Upper lobe of left lung (tissue), 6 donors: ENCODE measurements at regions not wholly inside any gene's neighbourhood (a gene's known extent, or its start where the extent isn't known, plus 50 kb on each side); places are given as distances from the start of the nearest gene placed in this dataset.

Experiments
- ATAC-seq, 2 donors: fragments of 200-7000 bp; cut with Tn5 transposase; one replicate each; pipeline ENCODE4 v1.9.1; 2022; ENCODE audit warnings: mild to moderate bottlenecking in 2 of 2, moderate library complexity in 2 of 2; ENCODE audit not compliant: low FRiP score in 2 of 2
- DNase-seq, 2 donors: peaks; one replicate each; pipeline ENCODE4 v3.0.0-alpha.2; 2019 to 2020
- H3K27ac ChIP-seq, 4 donors: fragments of 200-600 bp; sonication (generic); one replicate each; pipeline ENCODE4 v1.5.1; 2016 to 2019
- H3K27me3 ChIP-seq, 4 donors: fragments of 200-600 bp; sonication (generic); one replicate each; pipeline ENCODE4 v1.5.1; 2017 to 2019
- H3K36me3 ChIP-seq, 4 donors: fragments of 200-600 bp; sonication (generic); one replicate each; pipeline ENCODE4 v1.5.1; 2016 to 2019
- H3K4me1 ChIP-seq, 4 donors: fragments of 200-600 bp; sonication (generic); one replicate each; pipeline ENCODE4 v1.5.1; 2018 to 2019
- H3K4me3 ChIP-seq, 4 donors: fragments of 200-600 bp; sonication (generic); one replicate each; pipeline ENCODE4 v1.5.1; 2017 to 2019; ENCODE audit warnings: mild to moderate bottlenecking in 2 of 4, moderate library complexity in 1 of 4
- H3K9me3 ChIP-seq, 4 donors: fragments of 200-600 bp; sonication (generic); one replicate each; pipeline ENCODE4 v1.5.1; 2018 to 2019
- CTCF ChIP-seq, 6 experiments: fragments of 450-650 bp in 4 of 6; fragments of 200-600 bp in 2 of 6; sonication (generic) in 2 of 6; IDR thresholded peaks; one replicate each; pipeline ENCODE4 v1.5.1; 2016 to 2019; ENCODE audit warnings: antibody characterized with exemption in 6 of 6
- EP300 ChIP-seq, 4 donors: sonication (generic); formaldehyde crosslinking; IDR thresholded peaks; one replicate each; pipeline ENCODE4 v1.5.1; 2017; ENCODE audit warnings: antibody characterized with exemption in 4 of 4, control low read depth in 2 of 4
- POLR2A ChIP-seq, 4 donors: fragments of 450-650 bp; IDR thresholded peaks; one replicate each; pipeline ENCODE4 v1.5.1; 2016 to 2017; ENCODE audit warnings: antibody characterized with exemption in 4 of 4, mild to moderate bottlenecking in 2 of 4
- POLR2AphosphoS5 ChIP-seq, 2 donors: sonication (generic); formaldehyde crosslinking; IDR thresholded peaks; one replicate each; pipeline ENCODE4 v1.5.1; 2017; ENCODE audit warnings: antibody characterized with exemption in 2 of 2
- WGBS, 2 donors: methylation state at CpG; one replicate each; pipeline ENCODE4 v1.1.5; 2017 to 2018; 5-methylcytosine and 5-hydroxymethylcytosine counted together
- donor health status: DM: no; HTN: no; CAD: no; lungs with moderate emphysema.
- donor health status: DM: no; HTN: yes; CAD: no; lungs with severe emphysema.

- Histone ChIP-seq H3K36me3 (no peaks in the 10 kb centered on the region), H3K4me1 (no peaks in the 10 kb centered on the region), H3K27me3 (no peaks in the 10 kb centered on the region), H3K27ac (no peak overlapping the region), H3K4me3 (no peak overlapping the region), H3K9me3 (no peaks in the 10 kb centered on the region)
- WGBS, 2 donors: 58 to 65% methylated on average over 4 of the region's 4 CpGs
- ATAC-seq (no peak), DNase-seq (no peak)
- no peak for TF ChIP-seq EP300 (IDR thresholded peaks at IDR 0.05)
Measured at GRCh38 chr7:26533217-26533616, 241.6 kb downstream of the SNX10 start.

GRCh38 chr7:26534649-26535482 lies 243.2 kb downstream of the SNX10 start:
- TF ChIP-seq POLR2AphosphoS5 (IDR thresholded peaks at IDR 0.05): no peak
- no peak for TF ChIP-seq POLR2A (IDR thresholded peaks at IDR 0.05)
- no peak for TF ChIP-seq EP300 (IDR thresholded peaks at IDR 0.05)
- TF ChIP-seq CTCF (IDR thresholded peaks at IDR 0.05): no peak
- Histone ChIP-seq H3K27me3 (no peaks in the 10 kb centered on the region), H3K27ac (no peak overlapping the region), H3K4me1 (no peaks in the 10 kb centered on the region), H3K4me3 (no peak overlapping the region), H3K36me3 (no peaks in the 10 kb centered on the region), H3K9me3 (no peaks in the 10 kb centered on the region)
- ATAC-seq: no peak
- no peak for DNase-seq
- 70% methylated on average over 17 of the region's 17 CpGs for WGBS, 2 donors

GRCh38 chr7:26535483-26536007 lies 243.9 kb downstream of the SNX10 start:
- DNase-seq (no peak), ATAC-seq (no peak)
- Histone ChIP-seq H3K36me3 (no peaks in the 10 kb centered on the region), H3K4me1 (no peaks in the 10 kb centered on the region), H3K9me3 (no peaks in the 10 kb centered on the region), H3K4me3 (no peak overlapping the region), H3K27ac (no peak overlapping the region), H3K27me3 (no peaks in the 10 kb centered on the region)
- 62 to 73% methylated on average over 3 of the region's 3 CpGs for WGBS, 2 donors
- TF ChIP-seq POLR2A (IDR thresholded peaks at IDR 0.05): no peak
- TF ChIP-seq POLR2AphosphoS5 (IDR thresholded peaks at IDR 0.05): no peak

GRCh38 chr7:26538216-26538615 lies 246.6 kb downstream of the SNX10 start:
- no peak for DNase-seq
- Histone ChIP-seq H3K27ac (no peak overlapping the region), H3K27me3 (no peaks in the 10 kb centered on the region), H3K4me3 (no peak overlapping the region), H3K36me3 (no peaks in the 10 kb centered on the region), H3K9me3 (no peaks in the 10 kb centered on the region), H3K4me1 (no peaks in the 10 kb centered on the region)
- ATAC-seq: no peak
- WGBS, 2 donors: 69 to 74% methylated on average over 7 of the region's 7 CpGs
- TF ChIP-seq CTCF (IDR thresholded peaks at IDR 0.05): no peak
- TF ChIP-seq POLR2A (IDR thresholded peaks at IDR 0.05): no peak
- no peak for TF ChIP-seq EP300 (IDR thresholded peaks at IDR 0.05)
- TF ChIP-seq POLR2AphosphoS5 (IDR thresholded peaks at IDR 0.05): no peak

- DNase-seq (no peak), ATAC-seq (no peak)
- Histone ChIP-seq H3K9me3 (no peaks in the 10 kb centered on the region), H3K27ac (no peak overlapping the region), H3K36me3 (no peaks in the 10 kb centered on the region), H3K4me1 (no peaks in the 10 kb centered on the region), H3K4me3 (no peak overlapping the region), H3K27me3 (no peaks in the 10 kb centered on the region)
- WGBS, 2 donors: 28 to 35% methylated on average over 3 of the region's 3 CpGs
- TF ChIP-seq EP300 (IDR thresholded peaks at IDR 0.05) (no peak), POLR2A (IDR thresholded peaks at IDR 0.05) (no peak), CTCF (IDR thresholded peaks at IDR 0.05) (no peak), POLR2AphosphoS5 (IDR thresholded peaks at IDR 0.05) (no peak)
Measured at GRCh38 chr7:26538689-26539088, 247.0 kb downstream of the SNX10 start.

GRCh38 chr7:26543340-26543739 lies 251.7 kb downstream of the SNX10 start:
- Histone ChIP-seq H3K27ac (no peak overlapping the region), H3K9me3 (peaks cover 0 to 3% (median 0%) of the 10 kb centered on the region in 4 donors), H3K36me3 (no peaks in the 10 kb centered on the region), H3K4me1 (no peaks in the 10 kb centered on the region), H3K27me3 (no peaks in the 10 kb centered on the region), H3K4me3 (no peak overlapping the region)
- no peak for ATAC-seq
- no peak for DNase-seq
- WGBS, 2 donors: 76 to 80% methylated on average over 10 of the region's 10 CpGs
- TF ChIP-seq EP300 (IDR thresholded peaks at IDR 0.05) (no peak), CTCF (IDR thresholded peaks at IDR 0.05) (no peak), POLR2A (IDR thresholded peaks at IDR 0.05) (no peak), POLR2AphosphoS5 (IDR thresholded peaks at IDR 0.05) (no peak)
